Naive thymus-derived CD4-positive, alpha-beta T cell (primary cell): ENCODE measurements at regions not wholly inside any gene's neighbourhood (a gene's known extent, or its start where the extent isn't known, plus 50 kb on each side); places are given as distances from the start of the nearest gene placed in this dataset.

ENCODE experiments used
- ATAC-seq: fragments of 150-1000 bp; cut with Tn5 transposase; 2 replicates; pipeline ENCODE4 v1.10.0; 2021; ENCODE audit warnings: mild to moderate bottlenecking, moderate library complexity
- CTCF ChIA-PET: fragments of 350-600 bp; sonication (Branson Sonifier 250); formaldehyde crosslinking; loops from one replicate; lab custom pipeline; 2021; ENCODE audit warnings: antibody characterized with exemption; lab: Charles Lee
- POLR2A ChIA-PET: fragments of 350-600 bp; sonication (Branson Sonifier 250); formaldehyde crosslinking; loops from one replicate; lab custom pipeline; 2021; ENCODE audit warnings: antibody characterized with exemption, inconsistent platforms; lab: Charles Lee
- DNase-seq, 9 donors: peaks; one replicate each; pipeline versions ENCODE4 v3.0.0 to v3.0.0-alpha.2; 2020 to 2022; ENCODE audit warnings: mixed read lengths in 1 of 9
- H3K27ac ChIP-seq: one replicate; pipeline ENCODE4 v1.7.0; 2013; ENCODE audit warnings: mild to moderate bottlenecking, low read depth, low read length, moderate library complexity
- H3K27me3 ChIP-seq, 2 donors: one replicate each; pipeline ENCODE4 v1.7.0; 2013; ENCODE audit warnings: low read length in 2 of 2, mild to moderate bottlenecking in 2 of 2, moderate library complexity in 2 of 2; ENCODE audit not compliant: control insufficient read depth in 2 of 2, insufficient read depth in 2 of 2
- H3K36me3 ChIP-seq, 3 experiments: 1 replicate in 2 of 3; 2 replicates in 1 of 3; pipeline ENCODE4 v1.7.0; 2013; ENCODE audit warnings: low read length in 3 of 3, mild to moderate bottlenecking in 3 of 3, moderate library complexity in 1 of 3; ENCODE audit not compliant: insufficient read depth in 3 of 3, control insufficient read depth in 2 of 3
- H3K4me1 ChIP-seq, 2 donors: one replicate each; pipeline ENCODE4 v1.7.0; 2013; ENCODE audit warnings: low read length in 2 of 2, mild to moderate bottlenecking in 2 of 2, moderate library complexity in 1 of 2; ENCODE audit not compliant: control insufficient read depth in 2 of 2, insufficient read depth in 2 of 2
- H3K4me3 ChIP-seq: 2 replicates; pipeline ENCODE4 v1.7.0; 2013; ENCODE audit warnings: mild to moderate bottlenecking, low read length
- H3K9me3 ChIP-seq, 3 experiments: 1 replicate in 2 of 3; 2 replicates in 1 of 3; pipeline ENCODE4 v1.7.0; 2013; ENCODE audit warnings: low read length in 3 of 3; ENCODE audit not compliant: control insufficient read depth in 2 of 3
- H3K27ac Mint-ChIP-seq, 9 donors: one replicate each; pipeline ENCODE4 v1.8.0; 2020 to 2022; ENCODE audit warnings: mixed read lengths in 9 of 9, mild to moderate bottlenecking in 8 of 9, moderate library complexity in 5 of 9, inconsistent platforms in 2 of 9
- H3K27me3 Mint-ChIP-seq, 5 donors: one replicate each; pipeline ENCODE4 v1.8.0; 2021 to 2022; ENCODE audit warnings: mixed read lengths in 5 of 5, mild to moderate bottlenecking in 1 of 5
- H3K36me3 Mint-ChIP-seq, 5 donors: one replicate each; pipeline ENCODE4 v1.8.0; 2020 to 2022; ENCODE audit warnings: mixed read lengths in 5 of 5, mild to moderate bottlenecking in 3 of 5, inconsistent platforms in 1 of 5
- H3K4me1 Mint-ChIP-seq, 7 donors: one replicate each; pipeline ENCODE4 v1.8.0; 2020 to 2022; ENCODE audit warnings: mixed read lengths in 7 of 7, mild to moderate bottlenecking in 3 of 7, inconsistent platforms in 1 of 7
- H3K4me3 Mint-ChIP-seq, 10 donors: one replicate each; pipeline ENCODE4 v1.8.0; 2020 to 2022; ENCODE audit warnings: mild to moderate bottlenecking in 10 of 10, mixed read lengths in 10 of 10, moderate library complexity in 6 of 10, inconsistent platforms in 2 of 10
- H3K9me3 Mint-ChIP-seq, 11 donors: one replicate each; pipeline ENCODE4 v1.8.0; 2020 to 2022; ENCODE audit warnings: mixed read lengths in 11 of 11, mild to moderate bottlenecking in 4 of 11, inconsistent platforms in 1 of 11, moderate library complexity in 1 of 11
- intact Hi-C, 2 donors: fragments of 100-400 bp; cut with micrococcal nuclease; formaldehyde crosslinking; loops; one replicate each; pipeline ENCODE4 v1.15.1; 2023

DNA sequence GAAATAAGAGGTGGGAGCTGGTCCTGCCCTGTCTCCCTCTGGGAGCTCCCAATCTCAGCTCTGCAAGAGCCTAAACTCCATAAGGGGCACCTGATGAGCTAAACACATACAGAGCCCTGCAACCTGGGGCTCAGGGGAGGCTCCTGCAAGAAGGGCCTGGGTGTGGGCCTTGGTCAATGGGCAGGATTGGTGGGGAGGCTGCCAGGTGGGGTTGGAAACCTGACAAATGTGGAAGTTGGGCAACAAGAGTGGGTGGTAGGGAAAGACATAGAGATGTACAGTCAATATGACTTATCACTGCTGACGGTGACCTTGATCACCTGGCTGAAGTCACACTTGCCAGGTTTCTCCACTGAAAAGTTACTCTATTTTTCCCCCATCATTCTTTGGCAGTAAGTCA lies 209.9 kb downstream of the TTC32 start:
- ATAC-seq: no peak
- no peaks in the 10 kb centered on the region for H3K4me1 ChIP-seq
- CTCF ChIA-PET: no interaction called here
- H3K27ac Mint-ChIP-seq: no peak overlapping the region
- no peak for DNase-seq
- no peaks in the 10 kb centered on the region for H3K27me3 ChIP-seq
- H3K4me1 Mint-ChIP-seq: no peaks in the 10 kb centered on the region
- H3K36me3 Mint-ChIP-seq: no peaks in the 10 kb centered on the region
- peaks cover 0 to 7% (median under 1%) of the 10 kb centered on the region in 11 donors for H3K9me3 Mint-ChIP-seq
- no peaks in the 10 kb centered on the region for H3K9me3 ChIP-seq
- H3K4me3 Mint-ChIP-seq: no peak overlapping the region
- H3K27ac ChIP-seq: no peak overlapping the region
- POLR2A ChIA-PET: no interaction called here
- intact Hi-C loops: no loop called here
- no peak overlapping the region for H3K4me3 ChIP-seq
- no peaks in the 10 kb centered on the region for H3K36me3 ChIP-seq
- H3K27me3 Mint-ChIP-seq: peaks cover 2 to 23% (median 16%) of the 10 kb centered on the region in 5 donors

GRCh38 chr2:19690429-19690828 lies 211.4 kb downstream of the TTC32 start:
- H3K27ac ChIP-seq: no peak overlapping the region
- POLR2A ChIA-PET: no interaction called here
- Mint-ChIP-seq H3K4me3 (no peak overlapping the region), H3K9me3 (peaks cover 0 to 3% (median 0%) of the 10 kb centered on the region in 11 donors), H3K4me1 (no peaks in the 10 kb centered on the region), H3K36me3 (no peaks in the 10 kb centered on the region), H3K27me3 (peaks cover 2 to 28% (median 16%) of the 10 kb centered on the region in 5 donors), H3K27ac (no peak overlapping the region)
- no peaks in the 10 kb centered on the region for H3K27me3 ChIP-seq
- CTCF ChIA-PET: no interaction called here
- no peak for DNase-seq
- no peak for ATAC-seq
- no peaks in the 10 kb centered on the region for H3K4me1 ChIP-seq
- no peaks in the 10 kb centered on the region for H3K9me3 ChIP-seq
- H3K4me3 ChIP-seq: no peak overlapping the region
- H3K36me3 ChIP-seq: no peaks in the 10 kb centered on the region
- intact Hi-C loops: no loop called here

GRCh38 chr2:19689646-19690168 lies 212.1 kb downstream of the TTC32 start:
- Histone ChIP-seq H3K36me3 (no peaks in the 10 kb centered on the region), H3K4me1 (no peaks in the 10 kb centered on the region), H3K27me3 (no peaks in the 10 kb centered on the region), H3K27ac (no peak overlapping the region), H3K4me3 (no peak overlapping the region), H3K9me3 (no peaks in the 10 kb centered on the region)
- ATAC-seq (no peak), DNase-seq (no peak)
- Mint-ChIP-seq H3K4me1 (no peaks in the 10 kb centered on the region), H3K9me3 (peaks cover 0 to 3% (median 0%) of the 10 kb centered on the region in 11 donors), H3K27me3 (peaks cover 2 to 31% (median 16%) of the 10 kb centered on the region in 5 donors), H3K4me3 (no peak overlapping the region), H3K36me3 (no peaks in the 10 kb centered on the region), H3K27ac (no peak overlapping the region)
- CTCF ChIA-PET: no interaction called here
- intact Hi-C loops: no loop called here
- POLR2A ChIA-PET: no interaction called here

DNA sequence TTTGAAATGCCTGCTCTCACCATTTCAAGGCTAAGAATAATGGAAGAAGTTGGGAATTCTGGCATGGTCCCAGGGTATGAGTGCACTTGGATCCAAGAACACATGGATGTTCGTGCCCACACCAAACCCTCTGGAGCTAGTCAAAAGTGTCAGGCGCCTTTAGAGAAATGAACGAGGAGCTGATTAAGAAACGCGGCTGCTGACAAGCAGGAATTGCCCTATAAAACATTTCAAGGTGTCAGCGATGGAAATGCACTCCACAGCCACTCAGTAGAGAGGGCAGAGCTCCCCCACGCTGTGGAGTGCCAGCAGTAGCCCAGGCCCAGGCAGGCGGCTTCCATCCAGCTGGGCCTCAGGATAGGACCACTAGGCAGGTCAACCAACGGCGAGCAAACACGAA lies 213.7 kb downstream of the TTC32 start:
- H3K4me3 Mint-ChIP-seq: no peak overlapping the region
- DNase-seq (no peak), ATAC-seq (no peak)
- Histone ChIP-seq H3K27ac (no peak overlapping the region), H3K9me3 (no peaks in the 10 kb centered on the region), H3K4me1 (no peaks in the 10 kb centered on the region), H3K36me3 (no peaks in the 10 kb centered on the region), H3K27me3 (no peaks in the 10 kb centered on the region), H3K4me3 (no peak overlapping the region)
- intact Hi-C loops: no loop called here
- CTCF ChIA-PET: no interaction called here
- no peaks in the 10 kb centered on the region for H3K4me1 Mint-ChIP-seq
- peaks cover 0 to 3% (median 0%) of the 10 kb centered on the region in 11 donors for H3K9me3 Mint-ChIP-seq
- H3K27ac Mint-ChIP-seq: no peak overlapping the region
- H3K27me3 Mint-ChIP-seq: peaks cover 2 to 24% (median 16%) of the 10 kb centered on the region in 5 donors
- POLR2A ChIA-PET: no interaction called here
- no peaks in the 10 kb centered on the region for H3K36me3 Mint-ChIP-seq

DNA sequence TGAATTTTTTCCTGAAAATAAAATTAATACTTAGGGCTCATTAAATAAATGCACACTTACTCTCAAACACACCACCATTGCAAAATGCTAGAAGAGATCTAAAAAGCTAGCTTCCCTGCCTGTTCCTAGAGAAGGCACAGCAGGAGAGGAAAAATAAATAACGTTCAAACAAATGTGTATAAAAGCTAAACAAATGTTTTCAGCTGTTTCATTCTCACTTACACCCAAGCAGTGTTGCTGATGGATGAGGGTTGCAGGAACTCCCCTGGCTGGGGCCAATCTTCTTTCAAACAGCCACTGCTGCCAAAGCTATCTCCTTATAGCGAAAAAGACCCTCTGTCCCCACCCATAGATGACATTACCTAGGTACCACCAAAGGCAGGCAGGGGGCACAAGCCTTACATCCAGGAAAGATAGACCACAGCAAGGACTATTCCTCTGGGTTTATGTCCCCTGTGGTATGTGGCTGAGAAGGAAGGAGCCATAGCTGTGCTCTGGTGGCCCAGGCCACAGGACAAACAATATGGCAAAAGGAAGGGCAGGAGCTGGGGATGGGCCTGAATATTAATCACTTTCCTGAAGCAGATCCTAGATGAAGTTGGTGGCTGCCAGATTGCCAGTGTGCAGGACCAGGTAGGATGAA lies 214.6 kb downstream of the TTC32 start:
- DNase-seq (no peak), ATAC-seq (no peak)
- no peaks in the 10 kb centered on the region for H3K27me3 ChIP-seq
- ChIA-PET POLR2A (no interaction called here), CTCF (no interaction called here)
- Mint-ChIP-seq H3K4me1 (no peaks in the 10 kb centered on the region), H3K36me3 (no peaks in the 10 kb centered on the region), H3K9me3 (peaks cover 0 to 3% (median 0%) of the 10 kb centered on the region in 11 donors), H3K27ac (no peak overlapping the region), H3K27me3 (peaks cover 2 to 24% (median 10%) of the 10 kb centered on the region in 5 donors), H3K4me3 (no peak overlapping the region)
- no peaks in the 10 kb centered on the region for H3K9me3 ChIP-seq
- H3K27ac ChIP-seq: no peak overlapping the region
- H3K4me1 ChIP-seq: no peaks in the 10 kb centered on the region
- no peaks in the 10 kb centered on the region for H3K36me3 ChIP-seq
- H3K4me3 ChIP-seq: no peak overlapping the region
- intact Hi-C loops: no loop called here

DNA sequence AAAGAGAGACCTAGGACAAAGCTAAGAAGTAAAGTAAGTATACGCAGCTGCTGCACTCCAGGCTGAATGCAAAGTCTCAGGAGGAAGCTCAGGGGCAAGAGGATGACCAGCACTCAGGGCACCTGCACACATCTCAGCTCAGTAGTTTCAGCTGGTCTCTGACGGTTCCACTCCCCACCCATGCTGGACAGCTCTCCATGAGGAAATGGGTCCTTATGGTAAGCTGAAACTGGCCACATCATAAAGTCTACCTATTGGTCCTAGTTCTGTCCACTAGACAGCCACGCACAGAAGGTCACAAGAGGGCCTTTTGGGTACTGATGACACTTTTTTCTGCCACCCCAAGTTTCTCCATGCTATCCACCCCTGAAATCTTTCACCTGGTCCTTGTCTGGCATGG lies 215.3 kb downstream of the TTC32 start:
- H3K9me3 ChIP-seq: no peaks in the 10 kb centered on the region
- CTCF ChIA-PET: no interaction called here
- no peaks in the 10 kb centered on the region for H3K36me3 ChIP-seq
- Mint-ChIP-seq H3K4me1 (no peaks in the 10 kb centered on the region), H3K27me3 (peaks cover 2 to 24% (median 8%) of the 10 kb centered on the region in 5 donors), H3K27ac (no peak overlapping the region), H3K36me3 (no peaks in the 10 kb centered on the region), H3K9me3 (peaks cover 0 to 3% (median 0%) of the 10 kb centered on the region in 11 donors), H3K4me3 (no peak overlapping the region)
- no peak overlapping the region for H3K4me3 ChIP-seq
- intact Hi-C loops: no loop called here
- POLR2A ChIA-PET: no interaction called here
- no peaks in the 10 kb centered on the region for H3K4me1 ChIP-seq
- H3K27ac ChIP-seq: no peak overlapping the region
- ATAC-seq (no peak), DNase-seq (no peak)
- H3K27me3 ChIP-seq: no peaks in the 10 kb centered on the region

DNA sequence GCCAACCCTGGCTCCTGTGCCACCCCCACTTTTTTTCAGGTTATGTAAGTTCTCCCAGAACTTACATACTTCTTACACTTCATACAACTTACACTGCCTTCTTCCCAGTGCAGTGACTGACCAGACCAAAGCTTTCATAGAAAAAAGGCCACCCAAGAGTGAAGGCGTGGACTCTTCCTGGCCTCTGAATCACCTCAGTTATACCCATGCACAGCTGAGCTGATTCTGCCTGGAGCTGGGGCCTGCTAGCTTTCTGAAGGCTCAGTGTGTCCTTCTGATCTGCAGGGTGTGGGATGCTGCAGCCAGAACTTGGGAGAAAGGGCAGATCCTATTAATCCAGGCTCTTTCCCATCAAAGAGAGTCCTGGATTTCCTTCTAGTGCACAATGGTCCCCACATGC lies 216.1 kb downstream of the TTC32 start:
- Mint-ChIP-seq H3K4me3 (no peak overlapping the region), H3K36me3 (no peaks in the 10 kb centered on the region), H3K27ac (no peak overlapping the region), H3K27me3 (peaks cover 2 to 16% (median 5%) of the 10 kb centered on the region in 5 donors), H3K9me3 (peaks cover 0 to 3% (median 0%) of the 10 kb centered on the region in 11 donors), H3K4me1 (no peaks in the 10 kb centered on the region)
- Histone ChIP-seq H3K27ac (no peak overlapping the region), H3K36me3 (no peaks in the 10 kb centered on the region), H3K27me3 (no peaks in the 10 kb centered on the region), H3K4me3 (no peak overlapping the region), H3K4me1 (no peaks in the 10 kb centered on the region), H3K9me3 (no peaks in the 10 kb centered on the region)
- intact Hi-C loops: no loop called here
- ATAC-seq (no peak), DNase-seq (no peak)
- CTCF ChIA-PET: no interaction called here
- POLR2A ChIA-PET: no interaction called here
